ENCODE measurements at regions not wholly inside any gene's neighbourhood (a gene's known extent, or its start where the extent isn't known, plus 50 kb on each side); places are given as distances from the start of the nearest gene placed in this dataset.

DNA sequence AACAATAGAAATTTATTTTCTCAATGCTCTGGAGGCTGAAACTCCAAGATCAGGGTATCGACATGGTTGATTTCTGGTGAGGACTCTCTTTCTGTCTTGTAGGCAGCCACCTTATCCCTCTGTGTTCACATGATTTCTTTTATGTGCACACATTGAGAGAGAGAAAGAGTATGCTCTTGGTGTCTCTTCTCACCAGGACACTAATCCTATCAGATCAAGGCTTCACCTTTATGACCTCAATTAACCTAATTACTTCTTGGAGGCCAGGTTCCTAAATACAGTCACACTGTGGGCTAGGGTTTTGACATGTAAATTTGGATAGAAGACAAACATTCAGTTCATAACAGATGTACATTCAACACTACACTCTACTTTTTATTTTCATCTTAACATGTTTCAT, 1094.2 kb upstream of the ADGRL2 start:
- TF ChIP-seq, protein P1, sequence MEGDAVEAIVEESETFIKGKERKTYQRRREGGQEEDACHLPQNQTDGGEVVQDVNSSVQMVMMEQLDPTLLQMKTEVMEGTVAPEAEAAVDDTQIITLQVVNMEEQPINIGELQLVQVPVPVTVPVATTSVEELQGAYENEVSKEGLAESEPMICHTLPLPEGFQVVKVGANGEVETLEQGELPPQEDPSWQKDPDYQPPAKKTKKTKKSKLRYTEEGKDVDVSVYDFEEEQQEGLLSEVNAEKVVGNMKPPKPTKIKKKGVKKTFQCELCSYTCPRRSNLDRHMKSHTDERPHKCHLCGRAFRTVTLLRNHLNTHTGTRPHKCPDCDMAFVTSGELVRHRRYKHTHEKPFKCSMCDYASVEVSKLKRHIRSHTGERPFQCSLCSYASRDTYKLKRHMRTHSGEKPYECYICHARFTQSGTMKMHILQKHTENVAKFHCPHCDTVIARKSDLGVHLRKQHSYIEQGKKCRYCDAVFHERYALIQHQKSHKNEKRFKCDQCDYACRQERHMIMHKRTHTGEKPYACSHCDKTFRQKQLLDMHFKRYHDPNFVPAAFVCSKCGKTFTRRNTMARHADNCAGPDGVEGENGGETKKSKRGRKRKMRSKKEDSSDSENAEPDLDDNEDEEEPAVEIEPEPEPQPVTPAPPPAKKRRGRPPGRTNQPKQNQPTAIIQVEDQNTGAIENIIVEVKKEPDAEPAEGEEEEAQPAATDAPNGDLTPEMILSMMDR (IDR thresholded peaks at IDR 0.05), result no peak
- TF ChIP-seq POLR2A (IDR thresholded peaks at IDR 0.05), result no peak
